Upper lobe of left lung (tissue), 4 donors: ENCODE measurements at regions not wholly inside any gene's neighbourhood (a gene's known extent, or its start where the extent isn't known, plus 50 kb on each side); places are given as distances from the start of the nearest gene placed in this dataset.

Experiments used
- CTCF ChIP-seq, 6 experiments: fragments of 450-650 bp in 4 of 6; fragments of 200-600 bp in 2 of 6; sonication (generic) in 2 of 6; IDR thresholded peaks; one replicate each; pipeline ENCODE4 v1.5.1; 2016 to 2019; ENCODE audit warnings: antibody characterized with exemption in 6 of 6
- EP300 ChIP-seq, 4 donors: sonication (generic); formaldehyde crosslinking; IDR thresholded peaks; one replicate each; pipeline ENCODE4 v1.5.1; 2017; ENCODE audit warnings: antibody characterized with exemption in 4 of 4, control low read depth in 2 of 4
- POLR2AphosphoS5 ChIP-seq, 2 donors: sonication (generic); formaldehyde crosslinking; IDR thresholded peaks; one replicate each; pipeline ENCODE4 v1.5.1; 2017; ENCODE audit warnings: antibody characterized with exemption in 2 of 2

GRCh38 chr11:121914508-121915059 lies 201.4 kb downstream of the BLID start:
- no peak for TF ChIP-seq CTCF (IDR thresholded peaks at IDR 0.05)
- no peak for TF ChIP-seq EP300 (IDR thresholded peaks at IDR 0.05)
- TF ChIP-seq POLR2AphosphoS5 (IDR thresholded peaks at IDR 0.05), result no peak
